ENCODE measurements at regions not wholly inside any gene's neighbourhood (a gene's known extent, or its start where the extent isn't known, plus 50 kb on each side); places are given as distances from the start of the nearest gene placed in this dataset.

DNA sequence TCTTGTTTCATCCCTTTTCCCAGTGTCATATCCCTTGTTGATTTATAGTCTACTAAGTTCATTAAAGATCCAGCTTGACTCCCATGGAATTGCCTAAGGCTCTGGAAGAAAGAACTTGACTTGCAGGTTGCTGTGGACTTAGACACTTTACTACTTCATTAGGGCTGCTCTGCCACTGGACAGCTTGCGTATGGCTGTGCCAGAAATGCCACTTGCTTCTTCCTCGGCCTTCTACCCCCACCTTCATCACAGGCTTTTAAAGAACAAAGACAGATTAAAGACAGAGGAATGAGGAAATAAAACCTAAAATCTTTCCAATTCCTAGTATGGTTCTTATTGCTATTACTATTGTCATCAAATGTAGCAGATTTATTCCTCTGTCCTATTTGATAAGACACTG, 591.7 kb downstream of the BCL11A start (continued):
- TF ChIP-seq CHD7 (IDR thresholded peaks at IDR 0.05; ENCODE audit: insufficient replicate concordance, low read length) (no peak), CREB1 (IDR thresholded peaks at IDR 0.05) (no peak), CBX8 (IDR thresholded peaks at IDR 0.05; ENCODE audit: borderline replicate concordance, low read depth, low read length) (no peak), RNF2 (IDR thresholded peaks at IDR 0.05; ENCODE audit: borderline replicate concordance, low read depth, low read length, missing control alignments, poor library complexity, severe bottlenecking) (no peak), SAP30 (IDR thresholded peaks at IDR 0.05; ENCODE audit: insufficient read depth, insufficient replicate concordance, low read length) (no peak), SP1 (IDR thresholded peaks at IDR 0.05; ENCODE audit: low read depth, low read length) (no peak), EGR1 (IDR thresholded peaks at IDR 0.05; ENCODE audit: borderline replicate concordance, low read depth, low read length) (no peak), JUN (IDR thresholded peaks at IDR 0.05; ENCODE audit: low read depth, low read length) (no peak), JUND (IDR thresholded peaks at IDR 0.05; ENCODE audit: low read length) (no peak), BACH1 (IDR thresholded peaks at IDR 0.05; ENCODE audit: low read length) (no peak), GABPA (IDR thresholded peaks at IDR 0.05; ENCODE audit: borderline replicate concordance, insufficient read depth, low read length) (no peak)
